SK-N-SH treated with all-trans-retinoic acid at 6 μM for 48 hours (cell line): ENCODE measurements at regions not wholly inside any gene's neighbourhood (a gene's known extent, or its start where the extent isn't known, plus 50 kb on each side); places are given as distances from the start of the nearest gene placed in this dataset.

ENCODE experiments used
- ATAC-seq: fragments of 200-7000 bp; cut with Tn5 transposase; 3 replicates; pipeline ENCODE4 v1.9.1; 2020; ENCODE audit warnings: mild to moderate bottlenecking, moderate library complexity
- ARNTL ChIP-seq: fragments of 450-650 bp; formaldehyde crosslinking; IDR thresholded peaks from 2 replicates; pipeline ENCODE4 v1.5.0; 2020; ENCODE audit warnings: low read depth, mild to moderate bottlenecking, moderate library complexity, borderline replicate concordance
- ESRRG ChIP-seq: fragments of 250-450 bp; sonication (Bioruptor Pico); IDR thresholded peaks from 2 replicates; pipeline ENCODE4 v1.6.1; 2021; ENCODE audit warnings: mild to moderate bottlenecking
- GLIS3 ChIP-seq: fragments of 250-450 bp; sonication (Bioruptor Pico); IDR thresholded peaks from 2 replicates; pipeline ENCODE4 v1.5.0; 2020; ENCODE audit warnings: mild to moderate bottlenecking, moderate library complexity
- PPARA ChIP-seq: fragments of 250-450 bp; sonication (Bioruptor Pico); IDR thresholded peaks from 2 replicates; pipeline ENCODE4 v1.5.0; 2020; ENCODE audit warnings: mild to moderate bottlenecking, borderline replicate concordance
- RARB ChIP-seq: fragments of 250-450 bp; sonication (Bioruptor Pico); IDR thresholded peaks from 2 replicates; pipeline ENCODE4 v1.8.0; 2021; ENCODE audit warnings: mild to moderate bottlenecking, moderate library complexity
- SNAI2 ChIP-seq: fragments of 250-450 bp; sonication (Bioruptor Pico); IDR thresholded peaks from 2 replicates; pipeline ENCODE4 v1.5.0; 2020; ENCODE audit warnings: mild to moderate bottlenecking, moderate library complexity
- TCF4 ChIP-seq: fragments of 250-450 bp; sonication (Bioruptor Pico); IDR thresholded peaks from 2 replicates; pipeline ENCODE4 v1.8.0; 2021; ENCODE audit warnings: mild to moderate bottlenecking, moderate library complexity, borderline replicate concordance
- TOX ChIP-seq: fragments of 250-450 bp; sonication (Bioruptor Pico); IDR thresholded peaks from 2 replicates; pipeline ENCODE4 v1.8.0; 2021; ENCODE audit warnings: mild to moderate bottlenecking, moderate library complexity, borderline replicate concordance
- ZC3H10 ChIP-seq: fragments of 250-450 bp; sonication (Bioruptor Pico); IDR thresholded peaks from 2 replicates; pipeline ENCODE4 v1.5.1; 2021; ENCODE audit warnings: mild to moderate bottlenecking, moderate library complexity
- ZFP3 ChIP-seq: fragments of 250-450 bp; sonication (Bioruptor Pico); IDR thresholded peaks from 2 replicates; pipeline ENCODE4 v1.5.0; 2020; ENCODE audit warnings: mild to moderate bottlenecking, moderate library complexity
- ZFP30 ChIP-seq: fragments of 450-650 bp; formaldehyde crosslinking; IDR thresholded peaks from 2 replicates; pipeline ENCODE4 v1.5.0; 2022; ENCODE audit warnings: mild to moderate bottlenecking, moderate library complexity
- ZNF565 ChIP-seq: fragments of 450-650 bp; formaldehyde crosslinking; conservative IDR thresholded peaks from 2 replicates; pipeline ENCODE4 v1.5.0; 2020; ENCODE audit warnings: low read depth, mild to moderate bottlenecking, moderate library complexity
- ZNF70 ChIP-seq: fragments of 450-650 bp; formaldehyde crosslinking; IDR thresholded peaks from 2 replicates; pipeline ENCODE4 v1.5.0; 2020; ENCODE audit warnings: mild to moderate bottlenecking, moderate library complexity
- ZNF8 ChIP-seq: fragments of 450-650 bp; formaldehyde crosslinking; IDR thresholded peaks from 2 replicates; pipeline ENCODE4 v1.5.0; 2020; ENCODE audit warnings: mild to moderate bottlenecking, moderate library complexity
- TF ChIP-seq, protein P1 (sequence below): fragments of 250-450 bp; sonication (Bioruptor Pico); IDR thresholded peaks from 2 replicates; pipeline ENCODE4 v1.8.0; 2020; ENCODE audit warnings: mild to moderate bottlenecking, moderate library complexity, borderline replicate concordance
- TF ChIP-seq, protein P2 (sequence below): fragments of 250-450 bp; sonication (Bioruptor Pico); IDR thresholded peaks from 2 replicates; pipeline ENCODE4 v1.5.0; 2020; ENCODE audit warnings: mild to moderate bottlenecking, moderate library complexity
- TF ChIP-seq, protein P3 (sequence below): fragments of 250-450 bp; sonication (Bioruptor Pico); IDR thresholded peaks from 2 replicates; pipeline ENCODE4 v1.5.1; 2020; ENCODE audit warnings: low read depth, mild to moderate bottlenecking, moderate library complexity
- TF ChIP-seq, protein P4 (sequence below): fragments of 250-450 bp; sonication (Bioruptor Pico); IDR thresholded peaks from 2 replicates; pipeline ENCODE4 v1.8.0; 2021; ENCODE audit warnings: low read depth, mild to moderate bottlenecking, moderate library complexity, borderline replicate concordance

DNA sequence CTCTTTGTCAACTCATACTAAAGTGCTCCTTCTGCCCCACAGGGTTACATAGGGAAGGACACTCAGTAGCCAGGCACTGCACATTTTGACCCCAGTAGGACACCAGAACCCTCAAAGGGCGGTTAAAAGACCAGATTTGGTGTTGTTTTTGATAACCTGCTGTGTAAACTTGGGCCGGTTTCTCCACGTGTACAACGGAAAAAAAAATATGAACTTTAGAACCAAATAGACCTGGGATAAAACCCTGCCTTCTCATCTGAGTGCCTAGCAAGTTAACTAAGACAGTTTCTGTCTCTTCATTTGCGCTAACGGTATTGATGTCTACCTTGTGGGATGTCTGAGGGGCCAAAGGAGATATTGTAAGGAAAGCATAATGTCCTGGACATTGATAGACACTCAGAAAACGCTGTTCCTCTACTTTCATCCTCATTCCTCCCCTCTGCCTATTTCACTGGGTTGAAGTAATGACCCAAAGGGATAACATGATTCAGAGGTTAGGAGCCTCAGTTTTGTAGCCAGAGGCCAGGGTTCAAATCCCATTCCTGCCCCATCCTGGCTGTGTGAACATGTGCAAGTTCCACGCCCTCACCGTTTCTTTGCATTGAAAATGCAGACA, 155.9 kb upstream of the LPP start:
- TF ChIP-seq ZC3H10 (CRISPR knock-in tag) (no peak), RARB (CRISPR knock-in tag) (no peak), TCF4 (CRISPR knock-in tag) (no peak), ARNTL (CRISPR knock-in tag) (no peak), ESRRG (CRISPR knock-in tag) (no peak), ZNF70 (no peak), TOX (CRISPR knock-in tag) (no peak), SNAI2 (no peak), ZFP3 (no peak), ZNF565 (CRISPR knock-in tag) (no peak)
- TF ChIP-seq, protein P1, sequence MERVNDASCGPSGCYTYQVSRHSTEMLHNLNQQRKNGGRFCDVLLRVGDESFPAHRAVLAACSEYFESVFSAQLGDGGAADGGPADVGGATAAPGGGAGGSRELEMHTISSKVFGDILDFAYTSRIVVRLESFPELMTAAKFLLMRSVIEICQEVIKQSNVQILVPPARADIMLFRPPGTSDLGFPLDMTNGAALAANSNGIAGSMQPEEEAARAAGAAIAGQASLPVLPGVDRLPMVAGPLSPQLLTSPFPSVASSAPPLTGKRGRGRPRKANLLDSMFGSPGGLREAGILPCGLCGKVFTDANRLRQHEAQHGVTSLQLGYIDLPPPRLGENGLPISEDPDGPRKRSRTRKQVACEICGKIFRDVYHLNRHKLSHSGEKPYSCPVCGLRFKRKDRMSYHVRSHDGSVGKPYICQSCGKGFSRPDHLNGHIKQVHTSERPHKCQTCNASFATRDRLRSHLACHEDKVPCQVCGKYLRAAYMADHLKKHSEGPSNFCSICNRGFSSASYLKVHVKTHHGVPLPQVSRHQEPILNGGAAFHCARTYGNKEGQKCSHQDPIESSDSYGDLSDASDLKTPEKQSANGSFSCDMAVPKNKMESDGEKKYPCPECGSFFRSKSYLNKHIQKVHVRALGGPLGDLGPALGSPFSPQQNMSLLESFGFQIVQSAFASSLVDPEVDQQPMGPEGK: no peak
- TF ChIP-seq, protein P2, sequence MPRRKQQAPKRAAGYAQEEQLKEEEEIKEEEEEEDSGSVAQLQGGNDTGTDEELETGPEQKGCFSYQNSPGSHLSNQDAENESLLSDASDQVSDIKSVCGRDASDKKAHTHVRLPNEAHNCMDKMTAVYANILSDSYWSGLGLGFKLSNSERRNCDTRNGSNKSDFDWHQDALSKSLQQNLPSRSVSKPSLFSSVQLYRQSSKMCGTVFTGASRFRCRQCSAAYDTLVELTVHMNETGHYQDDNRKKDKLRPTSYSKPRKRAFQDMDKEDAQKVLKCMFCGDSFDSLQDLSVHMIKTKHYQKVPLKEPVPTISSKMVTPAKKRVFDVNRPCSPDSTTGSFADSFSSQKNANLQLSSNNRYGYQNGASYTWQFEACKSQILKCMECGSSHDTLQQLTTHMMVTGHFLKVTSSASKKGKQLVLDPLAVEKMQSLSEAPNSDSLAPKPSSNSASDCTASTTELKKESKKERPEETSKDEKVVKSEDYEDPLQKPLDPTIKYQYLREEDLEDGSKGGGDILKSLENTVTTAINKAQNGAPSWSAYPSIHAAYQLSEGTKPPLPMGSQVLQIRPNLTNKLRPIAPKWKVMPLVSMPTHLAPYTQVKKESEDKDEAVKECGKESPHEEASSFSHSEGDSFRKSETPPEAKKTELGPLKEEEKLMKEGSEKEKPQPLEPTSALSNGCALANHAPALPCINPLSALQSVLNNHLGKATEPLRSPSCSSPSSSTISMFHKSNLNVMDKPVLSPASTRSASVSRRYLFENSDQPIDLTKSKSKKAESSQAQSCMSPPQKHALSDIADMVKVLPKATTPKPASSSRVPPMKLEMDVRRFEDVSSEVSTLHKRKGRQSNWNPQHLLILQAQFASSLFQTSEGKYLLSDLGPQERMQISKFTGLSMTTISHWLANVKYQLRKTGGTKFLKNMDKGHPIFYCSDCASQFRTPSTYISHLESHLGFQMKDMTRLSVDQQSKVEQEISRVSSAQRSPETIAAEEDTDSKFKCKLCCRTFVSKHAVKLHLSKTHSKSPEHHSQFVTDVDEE: no peak
- ATAC-seq: no peak

DNA sequence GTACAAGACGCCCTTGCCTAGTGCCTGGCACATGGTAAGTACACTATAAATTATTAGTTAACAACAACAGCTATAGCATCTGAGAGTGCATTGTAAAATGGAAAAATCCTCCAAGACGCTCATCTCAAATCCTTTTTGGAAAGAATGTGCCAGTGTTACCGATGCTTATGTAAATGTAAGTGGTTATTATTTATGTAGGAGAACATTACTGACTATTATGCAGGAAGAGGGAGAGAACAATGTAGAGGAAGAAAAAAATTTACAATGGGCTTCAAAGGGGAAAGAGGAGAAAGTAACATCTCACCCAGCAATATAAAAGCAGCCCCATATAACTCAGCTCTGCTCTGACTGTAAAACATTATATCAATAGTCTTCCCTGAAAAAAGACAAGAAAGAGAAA, 155.3 kb upstream of the LPP start:
- ATAC-seq: no peak
- no peak for TF ChIP-seq RARB (CRISPR knock-in tag)
- no peak for TF ChIP-seq ZNF70
- TF ChIP-seq SNAI2: no peak
- TF ChIP-seq ZNF8: no peak
- TF ChIP-seq, protein P2: no peak
- TF ChIP-seq, protein P3, sequence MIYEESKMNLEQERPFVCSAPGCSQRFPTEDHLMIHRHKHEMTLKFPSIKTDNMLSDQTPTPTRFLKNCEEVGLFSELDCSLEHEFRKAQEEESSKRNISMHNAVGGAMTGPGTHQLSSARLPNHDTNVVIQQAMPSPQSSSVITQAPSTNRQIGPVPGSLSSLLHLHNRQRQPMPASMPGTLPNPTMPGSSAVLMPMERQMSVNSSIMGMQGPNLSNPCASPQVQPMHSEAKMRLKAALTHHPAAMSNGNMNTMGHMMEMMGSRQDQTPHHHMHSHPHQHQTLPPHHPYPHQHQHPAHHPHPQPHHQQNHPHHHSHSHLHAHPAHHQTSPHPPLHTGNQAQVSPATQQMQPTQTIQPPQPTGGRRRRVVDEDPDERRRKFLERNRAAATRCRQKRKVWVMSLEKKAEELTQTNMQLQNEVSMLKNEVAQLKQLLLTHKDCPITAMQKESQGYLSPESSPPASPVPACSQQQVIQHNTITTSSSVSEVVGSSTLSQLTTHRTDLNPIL (CRISPR knock-in tag): no peak
- TF ChIP-seq ZC3H10 (CRISPR knock-in tag): no peak
- no peak for TF ChIP-seq ZNF565 (CRISPR knock-in tag)
- TF ChIP-seq, protein P4, sequence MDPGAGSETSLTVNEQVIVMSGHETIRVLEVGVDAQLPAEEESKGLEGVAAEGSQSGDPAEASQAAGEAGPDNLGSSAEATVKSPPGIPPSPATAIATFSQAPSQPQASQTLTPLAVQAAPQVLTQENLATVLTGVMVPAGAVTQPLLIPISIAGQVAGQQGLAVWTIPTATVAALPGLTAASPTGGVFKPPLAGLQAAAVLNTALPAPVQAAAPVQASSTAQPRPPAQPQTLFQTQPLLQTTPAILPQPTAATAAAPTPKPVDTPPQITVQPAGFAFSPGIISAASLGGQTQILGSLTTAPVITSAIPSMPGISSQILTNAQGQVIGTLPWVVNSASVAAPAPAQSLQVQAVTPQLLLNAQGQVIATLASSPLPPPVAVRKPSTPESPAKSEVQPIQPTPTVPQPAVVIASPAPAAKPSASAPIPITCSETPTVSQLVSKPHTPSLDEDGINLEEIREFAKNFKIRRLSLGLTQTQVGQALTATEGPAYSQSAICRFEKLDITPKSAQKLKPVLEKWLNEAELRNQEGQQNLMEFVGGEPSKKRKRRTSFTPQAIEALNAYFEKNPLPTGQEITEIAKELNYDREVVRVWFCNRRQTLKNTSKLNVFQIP (CRISPR knock-in tag): no peak
- no peak for TF ChIP-seq ZFP30 (CRISPR knock-in tag)
- TF ChIP-seq PPARA: no peak

DNA sequence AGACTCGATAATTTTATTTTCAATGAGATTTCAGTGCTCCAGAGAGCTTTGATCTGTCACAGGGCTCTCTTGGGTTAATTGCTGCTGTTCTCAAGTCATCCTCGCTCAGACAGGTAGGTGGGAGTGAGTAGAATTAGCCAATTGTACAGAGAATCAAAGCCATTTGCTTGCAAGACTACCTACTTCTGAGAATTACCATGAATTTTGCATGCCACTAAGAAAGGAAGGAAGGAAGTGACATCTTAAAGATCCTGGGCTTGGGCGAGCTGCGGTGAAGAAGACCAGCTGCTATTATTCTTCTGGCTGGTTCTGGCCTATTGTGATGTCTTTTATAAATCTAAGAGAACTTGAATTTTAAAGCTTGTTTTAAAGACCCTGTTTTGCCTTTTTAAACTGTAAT, 154.1 kb upstream of the LPP start:
- ATAC-seq: no peak
- TF ChIP-seq PPARA: no peak
- no peak for TF ChIP-seq SNAI2
- TF ChIP-seq GLIS3 (CRISPR knock-in tag): no peak
- TF ChIP-seq, protein P1: no peak
- TF ChIP-seq, protein P4 (CRISPR knock-in tag): no peak
